B cell (primary cell): ENCODE measurements at regions not wholly inside any gene's neighbourhood (a gene's known extent, or its start where the extent isn't known, plus 50 kb on each side); places are given as distances from the start of the nearest gene placed in this dataset.

ENCODE experiments used
- CTCF ChIP-seq: fragments of 200-600 bp; IDR thresholded peaks from one replicate; pipeline ENCODE4 v1.8.0; 2022; ENCODE audit warnings: antibody characterized with exemption, mild to moderate bottlenecking
- EZH2 ChIP-seq: IDR thresholded peaks from 2 replicates; pipeline ENCODE4 v1.6.1; 2012; ENCODE audit warnings: borderline replicate concordance, low read depth, mild to moderate bottlenecking, moderate library complexity, low read length; ENCODE audit not compliant: insufficient read depth, poor library complexity, severe bottlenecking

GRCh38 chr1:79738101-79738500 is 731.6 kb upstream of the ADGRL4 start:
- TF ChIP-seq EZH2 (no peak), CTCF (no peak)
